PFSK-1 (cell line): ENCODE measurements at regions not wholly inside any gene's neighbourhood (a gene's known extent, or its start where the extent isn't known, plus 50 kb on each side); places are given as distances from the start of the nearest gene placed in this dataset.

Experiments used
- FOXP2 ChIP-seq: optimal IDR thresholded peaks from 2 replicates; pipeline ENCODE3; 2011; ENCODE audit warnings: borderline replicate concordance, control low read depth, inconsistent platforms; ENCODE audit not compliant: insufficient read depth; ENCODE audit errors: extremely low read length, extremely low read depth
- POLR2AphosphoS5 ChIP-seq: IDR thresholded peaks from 2 replicates; pipeline ENCODE4 v1.6.1; 2012; ENCODE audit warnings: low read depth, mild to moderate bottlenecking, control low read depth, low read length, moderate library complexity
- TAF1 ChIP-seq: IDR thresholded peaks from 2 replicates; pipeline ENCODE4 v1.6.1; 2012; ENCODE audit warnings: low read length, control low read depth, borderline replicate concordance; ENCODE audit not compliant: insufficient read depth

- no peak for TF ChIP-seq FOXP2
- TF ChIP-seq TAF1, result no peak
- TF ChIP-seq POLR2AphosphoS5, result no peak
Observed at GRCh38 chr13:93025984-93026383, 200.6 kb upstream of the GPC6 start.
